Motor neuron (in vitro differentiated cells): ENCODE measurements at regions not wholly inside any gene's neighbourhood (a gene's known extent, or its start where the extent isn't known, plus 50 kb on each side); places are given as distances from the start of the nearest gene placed in this dataset.

Experiments
- ATAC-seq, 8 experiments: fragments of 200-7000 bp; cut with Tn5 transposase; replicated peaks in 6 of 8; 2 replicates each; pipeline ENCODE4 v1.8.0; 2021; ENCODE audit warnings: mild to moderate bottlenecking in 8 of 8, moderate library complexity in 8 of 8
- H3K27ac ChIP-seq, 2 donors: fragments of 250-450 bp; sonication (Bioruptor Pico); 2 replicates each; pipeline ENCODE4 v1.9.0; 2021; ENCODE audit warnings: antibody characterized with exemption in 2 of 2, mild to moderate bottlenecking in 2 of 2, moderate library complexity in 1 of 2
- H3K4me1 ChIP-seq, 2 donors: fragments of 250-450 bp; sonication (Bioruptor Pico); replicated peaks in 1 of 2; 2 replicates each; pipeline ENCODE4 v1.6.1; 2021; ENCODE audit warnings: antibody characterized with exemption in 2 of 2, mild to moderate bottlenecking in 2 of 2, moderate library complexity in 1 of 2
- H3K4me3 ChIP-seq, 5 donors: fragments of 250-450 bp; sonication (Bioruptor Pico); 2 replicates each; pipeline ENCODE4 v1.9.0; 2021; ENCODE audit warnings: antibody characterized with exemption in 5 of 5, mild to moderate bottlenecking in 5 of 5, moderate library complexity in 4 of 5
- WGBS, 10 experiments: fragments of 450-650 bp; shearing (Covaris generic); methylation state at CpG; one replicate each; pipeline ENCODE4 v1.0.0; 2022; 5-methylcytosine and 5-hydroxymethylcytosine counted together
- in situ Hi-C, 9 experiments: fragments of 400-800 bp; cut with MboI; loops; one replicate each; pipeline ENCODE4 v1.15.0; 2021; ENCODE audit warnings: low sequenced_read_pairs in 9 of 9, low pct_unique_long_range_greater_than_20kb in 2 of 9; ENCODE audit not compliant: unreplicated experiment in 9 of 9

GRCh38 chr4:133058701-133059100 lies 90.4 kb upstream of the PCDH10 start:
- WGBS, 10 experiments = 0 to 100% (median 80%) methylated on average over 1 to 2 of the region's 2 CpGs; no CpG with 5 or more reads in 3 of the 10 experiments
- Histone ChIP-seq H3K4me1 (no peaks in the 10 kb centered on the region), H3K27ac (no peak overlapping the region), H3K4me3 (no peak overlapping the region)
- in situ Hi-C loops = no loop called here
- ATAC-seq = peak in 1 of 8 experiments; percentile 57

GRCh38 chr4:133059117-133059516 lies 90.0 kb upstream of the PCDH10 start:
- in situ Hi-C loops = no loop called here
- 0 to 100% (median 81%) methylated on average over 1 to 7 of the region's 7 CpGs; no CpG with 5 or more reads in 1 of the 10 experiments for WGBS, 10 experiments
- Histone ChIP-seq H3K4me3 (no peak overlapping the region), H3K4me1 (no peaks in the 10 kb centered on the region), H3K27ac (no peak overlapping the region)
- no peak for ATAC-seq

GRCh38 chr4:133062851-133063250 lies 86.2 kb upstream of the PCDH10 start:
- no peak for ATAC-seq

GRCh38 chr4:133068083-133068482 lies 81.0 kb upstream of the PCDH10 start:
- H3K4me3 ChIP-seq = no peak overlapping the region
- in situ Hi-C loops = no loop called here
- no peaks in the 10 kb centered on the region for H3K4me1 ChIP-seq
- no peak overlapping the region for H3K27ac ChIP-seq
- no peak for ATAC-seq
- WGBS, 10 experiments = 0 to 95% (median 59%) methylated on average over 2 of the region's 2 CpGs; no CpG with 5 or more reads in 1 of the 10 experiments

More at GRCh38 chr4:133062851-133063250, 86.2 kb upstream of the PCDH10 start:
- 0 to 100% (median 100%) methylated on average over 1 of the region's 1 CpG; no CpG with 5 or more reads in 1 of the 10 experiments for WGBS, 10 experiments
- Histone ChIP-seq H3K27ac (no peak overlapping the region), H3K4me3 (no peak overlapping the region), H3K4me1 (no peaks in the 10 kb centered on the region)
- in situ Hi-C loops = no loop called here

GRCh38 chr4:133081246-133081645 lies 67.8 kb upstream of the PCDH10 start:
- 0 to 100% (median 76%) methylated on average over 1 to 2 of the region's 2 CpGs; no CpG with 5 or more reads in 1 of the 10 experiments for whole genome bisulfite sequencing, 10 experiments
- no peak for ATAC-seq
- H3K4me1 ChIP-seq = no peaks in the 10 kb centered on the region
- no peak overlapping the region for H3K4me3 ChIP-seq
- no peak overlapping the region for H3K27ac ChIP-seq
- in situ Hi-C loops = no loop called here

- in situ Hi-C loops = no loop called here
- no peak for ATAC-seq
- WGBS, 10 experiments = 0 to 100% (median 64%) methylated on average over 1 of the region's 1 CpG; no CpG with 5 or more reads in 4 of the 10 experiments
- H3K27ac ChIP-seq = no peak overlapping the region
- H3K4me3 ChIP-seq = no peak overlapping the region
- H3K4me1 ChIP-seq = no peaks in the 10 kb centered on the region
Observed at GRCh38 chr4:133084421-133084820, 64.7 kb upstream of the PCDH10 start.

GRCh38 chr4:133095591-133095990 lies 53.5 kb upstream of the PCDH10 start:
- in situ Hi-C loops = no loop called here
- Histone ChIP-seq H3K4me1 (no peaks in the 10 kb centered on the region), H3K4me3 (no peak overlapping the region), H3K27ac (no peak overlapping the region)
- 17 to 100% (median 93%) methylated on average over 1 to 2 of the region's 2 CpGs; no CpG with 5 or more reads in 2 of the 10 experiments for WGBS, 10 experiments
- ATAC-seq = no peak

- Histone ChIP-seq H3K4me1 (no peaks in the 10 kb centered on the region), H3K27ac (no peak overlapping the region), H3K4me3 (no peak overlapping the region)
- WGBS, 10 experiments = 0 to 22% (median 0%) methylated on average over 1 of the region's 1 CpG; no CpG with 5 or more reads in 2 of the 10 experiments
- ATAC-seq = peak in 1 of 8 experiments; percentile 34
- in situ Hi-C loops = no loop called here
Observed at GRCh38 chr4:133096972-133097371, 52.1 kb upstream of the PCDH10 start.
